ENCODE measurements at regions not wholly inside any gene's neighbourhood (a gene's known extent, or its start where the extent isn't known, plus 50 kb on each side); places are given as distances from the start of the nearest gene placed in this dataset.
A peak's percentile ranks its signal among the peaks of the same experiment; 100 is the strongest.
"Not testable (repeated sequence)": the region's sequence is repeated elsewhere in the genome, so short reads cannot be mapped to it uniquely, and the experiment has no call there.

DNA sequence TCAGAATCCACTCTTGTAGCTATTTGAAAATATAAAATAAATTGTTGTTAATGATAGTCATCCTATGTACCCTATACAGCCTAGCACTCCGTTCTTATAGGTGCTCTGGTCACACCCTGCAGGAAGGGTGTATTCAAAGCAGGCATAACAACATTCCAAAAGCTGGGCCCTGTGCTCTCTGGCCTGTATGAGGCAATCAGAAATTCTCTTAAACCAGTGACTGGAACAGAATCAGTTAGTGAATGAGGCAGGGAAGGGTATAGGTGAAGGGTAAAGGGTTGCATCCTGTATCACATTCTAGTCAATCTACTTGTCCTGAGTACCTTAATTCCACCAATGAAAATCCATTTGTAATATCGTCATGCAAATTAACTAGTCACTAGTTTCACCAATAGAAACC lies 154.5 kb upstream of the ZNF217 start:
- no peak for DNase-seq (ENCODE audit: low read depth)

DNA sequence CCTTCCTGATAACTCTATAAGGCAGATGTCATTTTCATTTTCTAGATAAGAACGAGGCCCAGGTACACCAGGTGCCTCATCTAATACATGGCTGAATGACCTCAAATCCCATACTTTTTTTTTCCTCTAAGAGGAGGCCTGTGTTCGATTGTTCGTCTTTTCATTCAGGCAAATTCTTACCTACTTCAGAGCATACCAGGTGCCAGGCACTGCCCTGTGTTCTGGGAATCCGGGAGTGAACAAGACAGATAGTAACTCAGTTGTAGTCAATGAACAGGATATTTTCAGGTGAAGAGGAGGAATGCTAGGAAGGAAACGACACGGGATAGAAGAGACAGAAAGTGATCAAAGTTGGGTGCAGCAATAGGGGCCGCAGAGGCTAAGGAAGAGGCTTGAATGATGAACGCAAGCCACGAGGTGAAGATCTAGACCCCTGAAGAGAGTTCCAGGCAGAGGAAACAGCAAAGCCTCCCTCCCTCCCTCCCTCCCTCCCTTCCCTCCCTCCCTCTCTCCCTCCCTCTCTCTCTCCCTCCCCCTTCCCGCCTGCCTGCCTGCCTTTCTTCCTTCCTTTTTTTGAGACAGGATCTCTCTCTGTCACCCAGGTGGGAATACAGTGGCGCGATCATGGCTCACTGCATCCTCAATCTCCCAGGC lies 150.1 kb upstream of the ZNF217 start:
- no peak for DNase-seq (ENCODE audit: low read depth)

DNA sequence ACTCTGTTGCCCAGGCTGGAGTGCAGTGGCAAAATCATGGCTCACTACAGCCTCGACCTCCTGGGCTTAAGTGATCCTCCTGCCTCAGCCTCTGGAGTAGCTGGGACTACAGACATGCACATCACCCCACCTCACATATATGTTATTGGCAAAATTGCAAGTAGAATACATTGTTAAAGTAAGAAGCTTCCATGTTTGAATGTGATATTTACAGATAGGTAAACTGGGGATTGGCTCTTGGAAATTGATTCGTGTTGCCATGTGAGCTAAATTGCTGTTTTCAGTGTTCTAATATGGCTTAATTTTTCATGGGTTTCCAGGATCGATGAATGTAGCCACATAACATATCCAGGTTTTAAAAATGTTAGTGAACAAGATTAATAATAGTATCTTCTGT lies 149.0 kb upstream of the ZNF217 start:
- no peak for DNase-seq (ENCODE audit: low read depth)

DNA sequence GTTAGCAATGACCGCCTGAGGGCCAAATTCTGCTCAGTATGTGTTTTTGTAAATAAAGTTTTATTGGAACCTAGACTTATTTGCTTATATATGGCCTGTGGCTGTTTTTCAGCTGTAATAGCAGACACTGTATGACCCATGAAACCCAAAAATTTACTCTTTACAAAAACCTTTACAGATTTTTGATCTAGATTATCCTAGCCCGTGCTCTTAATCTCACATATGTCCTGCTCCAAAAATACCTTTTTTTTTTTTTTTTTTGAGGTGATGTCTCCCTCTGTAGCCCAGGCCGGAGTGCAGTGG lies 148.0 kb upstream of the ZNF217 start:
- DNase-seq (ENCODE audit: low read depth) = no peak

DNA sequence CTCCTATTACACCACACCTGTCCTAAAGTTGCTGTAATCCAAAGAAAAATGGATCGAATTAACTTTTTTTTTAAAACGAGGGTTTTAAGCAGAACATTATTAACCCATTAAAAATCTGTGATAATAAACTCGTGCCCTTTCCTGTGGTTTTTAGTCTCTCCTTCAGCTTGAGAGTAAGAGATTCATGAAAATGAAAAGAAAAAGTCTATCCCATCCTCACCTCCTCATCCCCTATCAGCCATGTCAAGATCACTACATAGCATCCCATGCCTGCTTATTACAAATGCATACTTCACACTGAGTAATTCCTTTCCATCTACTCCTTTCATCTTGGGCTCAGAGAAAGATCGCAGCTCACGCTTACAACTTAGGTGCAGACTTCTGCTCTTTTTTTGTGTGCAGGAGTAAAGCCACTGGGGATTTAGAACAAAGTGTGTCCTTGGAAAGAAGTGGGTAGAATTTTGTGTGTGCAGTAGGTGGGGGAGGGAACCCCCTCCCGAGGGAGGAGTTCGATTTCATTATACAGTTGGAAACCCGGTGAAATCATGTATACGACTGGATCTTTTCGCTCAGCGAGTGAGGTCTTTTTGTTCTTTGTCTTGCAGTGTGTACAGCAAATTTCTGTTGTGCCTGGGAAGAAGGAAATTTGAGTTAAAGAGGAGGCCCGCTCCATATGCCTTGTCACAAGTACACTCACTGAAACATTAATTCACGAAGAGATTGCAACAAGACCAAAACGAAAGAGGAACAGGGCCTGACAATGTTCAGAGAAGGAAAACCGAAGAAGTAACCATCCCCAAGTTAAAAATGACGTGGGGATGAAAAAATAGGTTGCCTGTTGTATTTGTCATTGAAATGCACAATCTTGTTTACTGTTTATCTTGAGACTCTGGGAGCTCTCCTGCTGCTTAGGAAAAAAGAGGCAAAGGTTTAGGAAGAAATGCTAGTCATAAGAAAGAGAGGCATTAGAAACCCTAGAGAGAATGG lies 146.5 kb upstream of the ZNF217 start:
- DNase-seq (ENCODE audit: low read depth) = no peak

DNA sequence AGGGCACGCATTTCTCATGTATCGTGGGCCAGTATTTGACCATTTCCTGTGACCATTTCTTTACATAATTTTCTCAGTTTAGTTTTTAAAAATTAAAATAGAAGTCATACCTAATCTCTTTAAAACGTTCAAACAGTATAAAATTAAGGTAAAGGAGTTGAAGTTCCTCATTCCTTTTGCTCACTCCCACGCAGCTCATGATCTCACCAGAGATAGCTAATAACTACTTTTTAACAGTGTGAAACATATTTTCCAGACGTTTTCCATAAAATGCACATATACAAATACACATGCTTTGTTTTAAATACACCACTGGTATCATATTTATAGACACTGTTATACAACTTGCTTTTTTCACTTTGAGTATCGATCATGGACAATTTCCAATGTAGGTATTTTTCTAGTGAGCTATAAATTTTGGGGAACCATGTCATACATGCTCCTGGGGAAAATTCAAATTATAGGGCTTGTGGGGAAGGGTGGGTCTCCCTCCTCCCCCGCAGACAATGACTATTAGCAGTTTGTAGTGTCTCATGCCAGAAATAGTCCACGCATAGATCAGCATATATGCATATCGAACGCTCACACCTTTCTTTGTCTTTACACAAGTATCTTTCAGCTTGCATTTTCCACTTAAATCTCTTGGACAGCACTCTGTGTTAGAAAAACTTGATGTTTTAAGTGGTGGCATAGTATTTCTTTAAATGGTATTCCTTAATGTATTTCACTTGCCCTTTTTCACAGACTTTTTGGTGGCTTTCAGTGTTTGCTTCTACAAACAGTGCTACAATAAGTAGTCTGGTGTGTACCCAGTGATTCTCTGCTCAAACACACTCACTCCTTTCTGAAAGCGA lies 145.5 kb upstream of the ZNF217 start:
- DNase-seq (ENCODE audit: low read depth) = no peak

DNA sequence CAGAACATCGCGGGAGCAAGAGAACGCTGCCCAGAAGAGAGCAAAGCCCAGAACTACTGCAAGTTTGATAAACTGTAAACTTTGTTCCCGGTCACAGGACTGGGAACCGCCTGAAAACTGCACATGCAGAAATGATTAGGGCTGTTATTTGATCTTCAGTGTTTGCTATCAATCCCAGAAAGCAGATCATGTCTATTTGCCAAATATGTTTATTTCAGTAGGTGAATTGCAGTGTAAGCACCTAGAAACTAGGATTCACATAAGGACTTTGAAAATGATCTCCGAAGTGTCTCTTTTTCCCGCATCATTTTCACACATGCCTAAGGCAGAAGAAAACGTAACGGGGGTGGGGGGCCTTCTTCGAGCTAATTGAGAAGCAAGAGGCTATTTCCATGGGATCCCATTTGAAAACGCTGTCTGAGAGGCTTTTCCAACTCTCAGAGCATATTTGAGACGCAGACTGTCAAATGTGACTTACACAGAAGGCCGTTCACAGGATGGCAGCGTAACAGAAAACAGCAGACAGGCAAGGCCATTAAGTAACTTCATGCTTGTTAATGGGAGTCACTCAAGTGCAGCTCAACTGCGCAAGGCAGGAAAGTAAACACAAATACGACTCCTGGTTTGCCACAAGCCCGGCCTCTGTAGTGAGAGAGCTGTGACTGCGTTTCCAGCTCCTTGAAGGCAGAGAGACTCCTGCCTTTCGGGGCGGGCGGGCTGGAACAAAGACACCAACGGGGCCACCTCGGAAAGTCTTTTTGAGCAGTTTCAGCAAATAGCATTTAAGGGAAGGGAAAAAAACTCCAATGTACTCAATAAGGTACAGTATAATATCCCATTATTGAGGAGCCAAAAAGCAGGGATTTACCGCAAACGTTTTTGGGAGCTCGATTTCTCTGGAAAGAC lies 144.7 kb upstream of the ZNF217 start:
- peak; percentile 89 for DNase-seq (ENCODE audit: low read depth)

DNA sequence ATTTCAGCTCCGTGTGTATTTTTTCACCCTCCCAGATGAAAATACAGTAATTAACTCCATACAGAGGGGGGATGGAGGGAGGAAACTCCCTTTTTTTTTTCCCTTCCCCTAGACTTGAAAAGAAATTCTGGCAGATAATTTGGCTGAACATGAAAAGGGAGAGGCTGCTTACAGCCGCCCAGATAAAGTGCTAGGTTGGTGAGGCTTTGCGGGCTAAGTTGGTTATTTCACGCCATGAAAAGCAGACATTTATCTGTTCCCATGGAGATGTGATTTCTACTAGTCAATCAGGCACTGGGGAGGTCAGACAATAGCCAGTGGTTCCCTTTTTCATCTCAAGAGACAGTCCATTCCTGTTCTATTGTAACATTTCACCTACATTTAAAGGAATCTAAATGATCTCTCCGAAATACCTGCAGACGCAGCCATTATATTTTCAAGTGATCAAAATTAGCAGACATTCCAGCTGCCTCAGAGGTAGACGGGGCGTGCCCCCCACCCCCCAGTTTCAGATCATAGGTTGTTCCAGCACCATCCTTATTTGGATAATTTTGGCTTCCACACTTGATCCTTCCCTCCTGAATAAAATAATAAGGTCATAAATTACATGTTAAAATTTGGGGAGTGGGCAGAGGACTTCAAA lies 143.9 kb upstream of the ZNF217 start:
- no peak for DNase-seq (ENCODE audit: low read depth)

DNA sequence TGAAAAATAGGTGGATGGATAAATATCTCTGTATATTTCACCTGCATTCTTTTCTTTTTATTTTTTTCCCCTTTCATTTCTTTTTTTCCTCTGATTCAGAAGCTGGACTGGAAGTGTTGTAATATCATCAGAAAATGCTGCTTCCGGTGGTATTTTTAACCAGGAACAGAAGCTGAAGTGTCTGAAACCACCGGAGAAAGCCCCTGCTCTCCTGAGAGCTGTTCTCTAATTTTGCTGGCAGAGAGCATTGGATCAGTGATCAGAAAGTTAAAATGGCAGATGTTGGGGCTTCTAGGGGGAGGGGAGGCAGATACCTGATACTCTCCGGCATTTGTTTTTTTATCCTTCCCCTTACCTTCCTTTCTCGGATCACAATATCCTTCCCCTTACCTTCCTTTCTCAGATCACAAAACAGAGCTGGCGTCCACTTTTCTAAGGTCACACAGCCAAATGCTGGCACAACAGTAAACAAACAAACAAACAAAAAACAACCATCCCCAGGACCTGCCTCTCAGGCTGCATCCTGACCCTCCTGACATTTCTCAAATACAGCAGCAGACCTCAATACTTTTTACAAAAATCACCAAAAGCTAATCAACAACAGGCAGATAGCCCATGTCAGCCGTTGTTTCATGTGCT lies 143.2 kb upstream of the ZNF217 start:
- no peak for DNase-seq (ENCODE audit: low read depth)

DNA sequence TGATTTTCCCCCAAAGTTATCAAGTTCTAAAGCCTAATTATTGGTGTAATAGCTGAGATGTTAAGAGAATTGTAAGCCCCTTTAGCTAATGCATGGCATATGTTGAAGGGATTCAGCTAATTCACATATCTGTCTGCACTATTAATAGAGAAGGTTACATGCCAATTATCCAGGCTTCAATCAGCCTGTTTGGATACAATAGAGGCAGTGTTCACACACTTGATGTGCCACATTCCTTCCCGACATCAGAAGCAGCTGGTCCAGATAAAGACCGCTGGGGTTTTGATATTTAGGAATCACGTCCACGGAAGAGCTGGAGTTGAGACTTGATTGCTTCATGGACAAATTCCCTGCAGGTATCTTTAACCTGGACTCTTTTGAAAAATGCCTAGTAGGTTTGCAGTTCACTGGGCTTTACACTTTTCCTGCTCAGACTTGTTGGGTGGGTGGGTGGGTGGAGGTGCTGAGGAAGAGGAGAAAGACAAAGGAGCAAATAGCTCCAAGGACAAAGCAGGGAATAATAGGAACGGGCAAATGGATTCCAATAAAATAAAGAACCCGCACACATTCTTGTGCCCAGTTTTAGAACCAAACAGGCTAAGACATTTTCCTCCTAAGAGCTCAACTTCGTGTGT lies 142.6 kb upstream of the ZNF217 start:
- no peak for DNase-seq (ENCODE audit: low read depth)

DNA sequence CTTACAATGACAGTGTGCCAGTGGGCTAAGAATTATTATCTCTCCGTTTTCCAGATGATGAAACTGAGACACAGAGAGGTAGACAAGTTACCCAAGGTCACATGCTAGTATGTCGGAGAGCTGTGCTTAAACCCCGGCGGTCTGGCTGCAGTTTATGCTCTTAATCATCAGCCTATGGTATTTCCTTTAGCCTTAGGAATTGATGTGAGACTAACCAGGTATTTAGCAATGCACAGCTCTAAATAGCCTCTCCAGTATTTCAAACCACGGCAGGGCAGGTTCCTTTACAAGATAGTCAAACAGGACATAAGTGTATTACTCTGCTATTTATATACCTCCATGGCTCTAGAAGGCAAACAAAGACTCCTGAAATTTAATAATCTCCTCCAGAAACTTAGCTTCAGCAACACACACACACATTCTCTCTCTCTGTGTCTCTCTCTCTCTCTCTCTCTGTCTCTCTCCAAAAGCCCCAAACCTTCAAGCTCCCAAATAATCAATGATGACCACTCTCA lies 142.0 kb upstream of the ZNF217 start:
- peak; percentile 90 for DNase-seq (ENCODE audit: low read depth)

DNA sequence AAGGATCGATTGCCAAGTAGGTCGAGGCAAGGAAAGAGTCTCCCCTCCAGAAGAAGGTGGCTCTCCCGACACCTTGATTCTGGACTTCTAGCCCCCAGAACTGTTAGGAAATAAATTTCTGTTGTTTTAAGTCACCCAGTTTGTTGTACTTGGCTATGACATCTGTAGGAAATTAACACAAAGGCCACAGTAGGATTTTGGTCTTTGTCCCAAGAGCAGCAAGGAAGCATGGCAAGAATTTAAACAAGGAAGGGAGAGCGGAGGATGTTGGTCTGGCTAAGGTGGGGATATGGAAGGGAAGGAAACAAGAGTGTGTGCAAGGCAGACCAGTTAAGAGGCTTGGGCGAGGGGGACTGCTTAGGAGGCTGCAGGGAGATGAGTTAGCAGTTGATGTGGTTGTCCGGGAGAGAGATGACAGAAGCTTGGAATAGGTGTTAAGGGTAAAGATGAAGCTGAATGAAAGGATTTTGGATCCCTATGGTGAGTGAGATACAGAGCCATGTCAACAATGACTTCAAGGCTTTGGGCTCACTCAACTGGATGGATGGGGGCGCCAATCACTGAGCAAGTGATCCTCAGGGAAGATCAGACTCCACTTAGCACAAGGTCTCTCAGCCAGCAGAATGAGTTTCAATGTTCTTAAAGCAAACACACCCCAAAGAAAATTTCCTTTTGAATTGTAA lies 140.5 kb upstream of the ZNF217 start:
- no peak for DNase-seq (ENCODE audit: low read depth)

DNA sequence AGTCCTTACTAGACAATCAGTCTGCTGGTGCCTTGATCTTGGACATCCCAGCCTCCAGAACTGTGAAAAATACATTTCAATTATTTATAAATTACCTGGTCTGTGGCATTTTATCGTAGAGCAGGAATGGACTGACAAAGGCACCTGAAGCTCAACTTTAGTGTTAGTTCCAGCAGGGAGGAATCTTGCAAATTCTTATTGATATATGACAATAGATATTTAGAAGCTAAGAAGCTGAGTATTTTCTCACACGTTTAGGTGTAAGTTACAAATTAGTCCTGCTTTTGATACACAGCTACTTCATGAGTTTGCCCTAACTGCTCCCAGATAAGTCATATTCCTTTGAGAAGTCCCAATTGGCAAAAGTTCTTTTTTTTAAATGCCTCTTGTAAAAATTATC lies 138.0 kb upstream of the ZNF217 start:
- no peak for DNase-seq (ENCODE audit: low read depth)

DNA sequence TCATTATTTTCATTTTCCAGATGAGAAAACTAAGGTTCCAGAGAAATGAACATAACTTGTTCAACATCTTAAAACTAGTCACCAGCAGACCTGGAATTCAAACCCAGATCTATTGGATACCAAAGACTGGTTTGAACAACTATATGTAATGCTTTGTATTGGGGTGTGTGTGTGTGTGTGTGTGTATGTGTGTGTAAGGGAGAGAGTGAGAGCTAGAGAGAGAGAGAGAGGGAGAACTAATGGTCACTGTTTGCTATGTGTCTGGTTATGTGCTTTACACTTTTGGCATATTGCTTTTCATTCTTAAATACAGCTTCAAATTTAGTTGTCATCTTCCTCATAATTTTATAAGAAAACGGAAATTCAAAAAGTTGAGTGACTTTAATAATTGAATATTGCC lies 134.7 kb upstream of the ZNF217 start:
- no peak for DNase-seq (ENCODE audit: low read depth)

DNA sequence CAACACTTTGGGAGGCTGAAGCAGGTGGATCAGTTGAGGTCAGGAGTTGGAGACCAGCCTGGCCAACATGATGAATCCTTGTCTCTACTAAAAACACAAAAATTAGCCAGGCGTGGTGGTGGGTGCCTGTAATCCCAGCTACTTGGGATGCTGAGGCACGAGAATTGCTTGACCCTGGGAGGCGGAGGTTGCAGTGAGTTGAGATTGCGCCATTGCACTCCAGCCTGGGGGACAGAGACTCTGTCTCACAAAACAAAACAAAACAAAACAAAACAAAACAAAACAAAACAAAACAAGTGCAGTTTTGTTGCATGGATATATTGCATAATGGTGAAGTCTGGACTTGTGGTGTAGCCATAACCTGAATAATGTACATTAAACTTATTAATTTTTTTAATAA lies 133.6 kb upstream of the ZNF217 start:
- not testable (repeated sequence) for DNase-seq (ENCODE audit: low read depth)

DNA sequence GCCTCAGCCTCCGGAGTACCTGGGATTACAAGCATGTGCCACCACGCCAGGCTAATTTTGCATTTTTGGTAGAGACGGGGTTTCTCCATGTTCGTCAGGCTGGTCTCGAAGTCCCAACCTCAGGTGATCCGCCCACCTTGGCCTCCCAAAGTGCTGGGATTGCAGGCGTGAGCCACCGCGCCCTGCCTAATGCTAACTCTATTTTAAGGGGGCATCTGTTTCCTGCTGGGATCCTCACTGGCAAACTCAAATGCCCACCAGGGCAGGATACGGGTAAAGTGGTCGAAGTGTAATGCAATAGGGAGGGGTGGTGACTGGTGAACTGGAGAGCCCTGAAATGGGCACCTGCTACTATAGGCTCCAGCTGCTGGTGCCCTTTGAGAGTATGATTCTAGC lies 131.9 kb upstream of the ZNF217 start:
- no peak for DNase-seq (ENCODE audit: low read depth)

DNA sequence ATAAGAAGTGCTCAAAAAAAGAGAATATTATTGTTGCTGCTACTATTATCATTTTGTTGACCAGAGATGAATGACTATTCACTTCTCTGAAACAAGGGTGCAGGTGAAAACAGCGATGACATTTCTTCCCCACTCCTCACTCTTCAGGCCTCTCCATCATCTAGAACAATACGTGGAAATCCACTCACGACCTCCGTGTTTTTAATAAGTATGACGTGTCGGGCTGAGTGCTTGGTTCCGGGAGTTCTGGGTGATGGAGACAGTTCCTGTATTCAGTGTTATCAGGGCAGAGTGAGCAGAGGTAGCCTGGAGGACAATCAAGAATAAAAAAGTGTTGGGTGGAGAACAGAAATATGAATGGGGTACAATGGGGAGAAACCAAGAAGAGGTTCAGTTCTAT lies 130.0 kb upstream of the ZNF217 start:
- no peak for DNase-seq (ENCODE audit: low read depth)

DNA sequence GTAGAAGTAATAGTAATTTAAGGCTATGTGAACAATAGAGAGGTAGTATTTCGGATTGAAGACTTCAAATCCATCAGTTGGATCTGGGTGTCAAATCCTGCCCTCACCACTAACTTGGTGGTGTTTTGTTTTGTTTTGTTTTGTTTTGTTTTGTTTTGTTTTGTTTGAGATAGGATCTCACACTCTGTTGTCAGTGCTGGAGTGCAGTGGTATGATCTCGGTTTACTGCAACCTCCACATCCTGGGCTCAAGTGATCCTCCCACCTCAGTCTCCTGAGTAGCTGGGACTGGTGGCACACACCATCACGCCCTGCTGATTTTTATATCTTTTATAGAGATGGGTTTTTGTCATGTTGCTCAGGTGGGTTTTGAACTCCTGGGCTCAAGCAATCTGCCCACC lies 129.4 kb upstream of the ZNF217 start:
- DNase-seq (ENCODE audit: low read depth) = no peak

DNA sequence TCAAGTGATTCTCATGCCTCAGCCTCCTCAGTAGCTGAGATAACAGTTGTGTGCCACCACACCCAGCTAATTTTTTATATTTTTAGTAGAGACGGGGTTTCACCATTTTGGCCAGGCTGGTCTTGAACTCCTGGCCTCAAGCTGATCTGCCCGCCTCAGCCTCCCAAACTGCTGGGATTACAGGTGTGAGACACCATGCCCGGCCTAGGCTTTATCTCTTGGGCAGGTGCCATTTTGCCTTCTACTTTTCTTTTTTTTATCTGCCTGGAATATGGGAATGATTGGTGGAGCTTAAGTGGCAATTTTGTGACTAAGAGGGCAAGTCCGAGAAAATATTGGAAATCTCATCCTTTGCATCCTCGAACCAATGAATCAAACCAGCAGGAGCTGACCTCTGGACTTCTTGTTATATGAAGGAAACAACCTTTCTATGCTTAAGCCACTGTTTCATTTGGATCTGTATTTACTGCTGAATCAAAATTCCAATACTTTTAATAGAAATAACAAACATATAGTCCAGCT lies 128.9 kb upstream of the ZNF217 start:
- no peak for DNase-seq (ENCODE audit: low read depth)
